Heart left ventricle (tissue), 13 donors: ENCODE measurements at regions not wholly inside any gene's neighbourhood (a gene's known extent, or its start where the extent isn't known, plus 50 kb on each side); places are given as distances from the start of the nearest gene placed in this dataset.

Source experiments
- CTCF ChIP-seq, 12 donors: fragments of 200-600 bp; sonication (generic) in 4 of 12; IDR thresholded peaks; one replicate each; pipeline versions ENCODE4 v1.5.0 to v1.8.0; 2018 to 2022; ENCODE audit warnings: antibody characterized with exemption in 12 of 12, mild to moderate bottlenecking in 5 of 12
- POLR2A ChIP-seq, 2 donors: fragments of 450-650 bp; IDR thresholded peaks; one replicate each; pipeline ENCODE4 v1.6.1; 2017; ENCODE audit warnings: antibody characterized with exemption in 2 of 2, mild to moderate bottlenecking in 2 of 2, moderate library complexity in 2 of 2
- donor health status: ischemic (EF 13 %, LVEDD 7.1; RV severe dilation, severe dysfunction).
- donor health status: DM: no; HTN: yes; CAD: no.
- donor health status: DM: no; HTN: no; CAD: no.
- donor health status: ischemic (EF 25% LVEDD 6.9; RV normal size, moderate dysfunction).
- donor health status: ischemic (EF 25% LVEDD 5.7; RV mildly dilated, moderate dysfunction).
- donor health status: ischemic (EF 35%, LVEDD 5.7; RV mildly dilated, moderate dysfunction).
- donor health status: nonischemic (EF 11% LVEDD 7.7; RV severe dilation, severe dysfunction).
- donor health status: DM: yes; HTN: yes; CAD: no.
- donor health status: PGD.
- donor health status: ischemic (EF 29% LVEDD 5.4; RV normal size, mild dysfunction).
- donor health status: nonischemic (EF 23%, LVEDD 6.1; RV moderate dilation, normal function).

DNA sequence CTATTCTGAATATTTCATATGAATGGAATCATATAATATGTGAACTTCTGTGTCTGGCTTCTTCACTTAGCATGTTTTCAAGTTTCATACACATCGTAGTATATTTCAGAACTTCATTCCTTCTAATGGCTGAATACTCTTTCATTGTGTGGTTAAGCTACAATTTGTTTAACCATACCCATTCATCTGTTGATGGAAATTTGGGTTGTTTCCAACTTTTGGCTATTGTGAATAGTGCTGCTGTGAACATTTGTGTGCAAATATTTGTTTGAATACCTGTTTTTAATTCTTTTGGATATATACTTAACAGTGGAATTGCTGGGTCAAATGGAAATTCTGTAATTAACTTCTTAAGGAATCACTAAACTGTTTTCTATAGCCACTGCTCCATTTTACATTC lies 86.0 kb upstream of the MDFIC start:
- TF ChIP-seq CTCF (IDR thresholded peaks at IDR 0.05) (no peak), POLR2A (IDR thresholded peaks at IDR 0.05) (no peak)
